Neural crest cell (in vitro differentiated cells): ENCODE measurements at regions not wholly inside any gene's neighbourhood (a gene's known extent, or its start where the extent isn't known, plus 50 kb on each side); places are given as distances from the start of the nearest gene placed in this dataset.

ENCODE experiments used
- DNase-seq: peaks from one replicate; pipeline ENCODE4 v3.0.0; 2021; ENCODE audit warnings: low read depth, mixed read lengths, low spot score
- H3K27ac Mint-ChIP-seq: one replicate; pipeline ENCODE4 v1.8.0; 2021; ENCODE audit warnings: mild to moderate bottlenecking, mixed read lengths; ENCODE audit not compliant: unreplicated experiment
- H3K27me3 Mint-ChIP-seq: 2 replicates; pipeline ENCODE4 v1.8.0; 2021; ENCODE audit warnings: low read depth, mild to moderate bottlenecking, mixed read lengths
- H3K36me3 Mint-ChIP-seq: 2 replicates; pipeline ENCODE4 v1.8.0; 2021; ENCODE audit warnings: low read depth, mild to moderate bottlenecking, mixed read lengths
- H3K4me1 Mint-ChIP-seq: 2 replicates; pipeline ENCODE4 v1.8.0; 2021; ENCODE audit warnings: mixed read lengths
- H3K4me3 Mint-ChIP-seq: one replicate; pipeline ENCODE4 v1.8.0; 2021; ENCODE audit warnings: mild to moderate bottlenecking, mixed read lengths
- H3K9me3 Mint-ChIP-seq: 2 replicates; pipeline ENCODE4 v1.8.0; 2021; ENCODE audit warnings: mixed read lengths
- CTCF ChIP-seq: fragments of 200-600 bp; sonication (generic); conservative IDR thresholded peaks from 2 replicates; pipeline ENCODE4 v1.5.0; 2021; ENCODE audit warnings: antibody characterized with exemption, mild to moderate bottlenecking

- TF ChIP-seq CTCF: no peak
- H3K36me3 Mint-ChIP-seq: no peaks in the 10 kb centered on the region
- H3K9me3 Mint-ChIP-seq: no peaks in the 10 kb centered on the region
- H3K27ac Mint-ChIP-seq: peak overlapping the region; percentile 21
- no peaks in the 10 kb centered on the region for H3K4me1 Mint-ChIP-seq
- DNase-seq: no peak
- no peak overlapping the region for H3K4me3 Mint-ChIP-seq
- H3K27me3 Mint-ChIP-seq: peaks cover 9% of the 10 kb centered on the region
These were observed 392.3 kb downstream of the MED13L start for GRCh38 chr12:115885040-115885690.

GRCh38 chr12:115882936-115883335, 394.6 kb downstream of the MED13L start:
- peaks cover 15% of the 10 kb centered on the region for H3K27me3 Mint-ChIP-seq
- no peak for TF ChIP-seq CTCF
- DNase-seq: no peak
- no peaks in the 10 kb centered on the region for H3K4me1 Mint-ChIP-seq
- H3K27ac Mint-ChIP-seq: no peak overlapping the region
- no peak overlapping the region for H3K4me3 Mint-ChIP-seq
- no peaks in the 10 kb centered on the region for H3K9me3 Mint-ChIP-seq
- H3K36me3 Mint-ChIP-seq: no peaks in the 10 kb centered on the region

- H3K36me3 Mint-ChIP-seq: no peaks in the 10 kb centered on the region
- H3K4me3 Mint-ChIP-seq: no peak overlapping the region
- H3K27me3 Mint-ChIP-seq: peaks cover 24% of the 10 kb centered on the region
- TF ChIP-seq CTCF: no peak
- no peaks in the 10 kb centered on the region for H3K4me1 Mint-ChIP-seq
- H3K27ac Mint-ChIP-seq: no peak overlapping the region
- no peaks in the 10 kb centered on the region for H3K9me3 Mint-ChIP-seq
- DNase-seq: no peak
These were observed 397.3 kb downstream of the MED13L start for GRCh38 chr12:115880238-115880637.

- Mint-ChIP-seq H3K27ac (no peak overlapping the region), H3K27me3 (peaks cover 32% of the 10 kb centered on the region), H3K9me3 (no peaks in the 10 kb centered on the region), H3K36me3 (no peaks in the 10 kb centered on the region), H3K4me1 (no peaks in the 10 kb centered on the region), H3K4me3 (no peak overlapping the region)
- no peak for DNase-seq
- TF ChIP-seq CTCF: no peak
These were observed 398.1 kb downstream of the MED13L start for GRCh38 chr12:115879354-115879753.

GRCh38 chr12:115873451-115874082, 403.9 kb downstream of the MED13L start:
- Mint-ChIP-seq H3K36me3 (no peaks in the 10 kb centered on the region), H3K4me1 (peaks cover 7% of the 10 kb centered on the region), H3K27ac (no peak overlapping the region), H3K4me3 (no peak overlapping the region), H3K27me3 (peaks cover 41% of the 10 kb centered on the region), H3K9me3 (no peaks in the 10 kb centered on the region)
- TF ChIP-seq CTCF: no peak
- DNase-seq: no peak
